PC-9 (cell line): ENCODE measurements at regions not wholly inside any gene's neighbourhood (a gene's known extent, or its start where the extent isn't known, plus 50 kb on each side); places are given as distances from the start of the nearest gene placed in this dataset.

Experiments
- CTCF ChIP-seq: fragments of 200-600 bp; sonication (generic); conservative IDR thresholded peaks from 2 replicates; pipeline ENCODE4 v1.6.1; 2017; ENCODE audit warnings: mixed run types, antibody characterized with exemption, mild to moderate bottlenecking, moderate library complexity
- EZH2 ChIP-seq: fragments of 200-600 bp; sonication (generic); IDR thresholded peaks from 2 replicates; pipeline ENCODE4 v1.8.0; 2017; ENCODE audit warnings: antibody characterized with exemption, low read depth

- TF ChIP-seq CTCF (no peak), EZH2 (no peak)
These were observed 172.3 kb downstream of the ERMARD start for GRCh38 chr6:169923468-169924464.
